HG02938 (cell line): ENCODE measurements at regions not wholly inside any gene's neighbourhood (a gene's known extent, or its start where the extent isn't known, plus 50 kb on each side); places are given as distances from the start of the nearest gene placed in this dataset.
"Not testable (repeated sequence)": the region's sequence is repeated elsewhere in the genome, so short reads cannot be mapped to it uniquely, and the experiment has no call there.

Source experiments
- ATAC-seq: cut with Tn5 transposase; IDR thresholded peaks from one replicate; pipeline ENCODE4 v1.9.1; 2021; ENCODE audit warnings: mild to moderate bottlenecking, moderate library complexity; ENCODE audit not compliant: unreplicated experiment

DNA sequence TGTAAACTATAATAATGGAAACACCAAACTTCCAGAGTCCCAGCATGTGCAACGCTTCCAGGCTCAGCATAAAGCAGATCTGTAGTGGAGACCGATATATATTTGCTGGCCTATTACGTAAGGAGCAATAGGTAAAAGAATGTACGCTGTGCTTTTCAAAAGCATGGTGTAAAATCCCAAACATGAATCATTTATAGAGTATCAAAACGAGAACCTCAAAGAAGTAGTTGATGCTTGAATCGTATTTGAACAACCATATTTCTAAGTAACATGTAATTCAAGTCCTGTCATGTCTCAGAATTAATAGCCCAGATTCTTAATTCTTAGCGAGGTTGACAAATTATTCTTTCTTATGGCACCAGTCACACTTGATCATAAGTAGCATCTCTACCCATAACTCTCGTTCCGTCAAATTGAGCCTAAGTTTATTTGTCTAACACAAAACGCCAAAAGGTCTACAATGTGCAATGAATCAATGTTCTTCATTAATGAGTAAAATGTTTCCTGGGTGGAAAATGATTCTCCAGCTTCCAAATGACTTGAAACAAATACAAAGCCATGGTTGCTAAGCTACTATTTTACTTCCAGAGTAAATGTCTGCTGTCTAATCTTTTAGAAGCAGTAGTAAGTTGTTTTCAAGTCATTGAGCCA is 811.5 kb upstream of the FRG1 start:
- no peak for ATAC-seq

DNA sequence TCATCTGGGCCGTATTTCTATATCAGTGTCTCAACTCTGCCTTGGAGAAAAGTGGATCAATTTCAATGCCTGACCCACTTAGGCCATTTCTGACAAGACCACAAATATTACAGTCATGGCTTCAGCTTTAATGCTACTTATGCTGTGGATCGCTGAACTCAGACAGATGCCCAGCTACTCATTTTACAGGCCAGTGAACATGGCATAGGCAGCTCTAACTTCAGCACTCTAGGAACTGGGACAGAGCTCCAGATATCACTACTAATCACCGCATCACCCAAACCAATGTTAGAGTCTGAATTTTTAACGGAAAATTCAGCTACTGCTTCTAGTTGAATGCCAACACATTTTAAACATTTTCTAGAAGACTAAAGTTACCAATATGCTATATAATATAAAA is 809.6 kb upstream of the FRG1 start:
- ATAC-seq = no peak

DNA sequence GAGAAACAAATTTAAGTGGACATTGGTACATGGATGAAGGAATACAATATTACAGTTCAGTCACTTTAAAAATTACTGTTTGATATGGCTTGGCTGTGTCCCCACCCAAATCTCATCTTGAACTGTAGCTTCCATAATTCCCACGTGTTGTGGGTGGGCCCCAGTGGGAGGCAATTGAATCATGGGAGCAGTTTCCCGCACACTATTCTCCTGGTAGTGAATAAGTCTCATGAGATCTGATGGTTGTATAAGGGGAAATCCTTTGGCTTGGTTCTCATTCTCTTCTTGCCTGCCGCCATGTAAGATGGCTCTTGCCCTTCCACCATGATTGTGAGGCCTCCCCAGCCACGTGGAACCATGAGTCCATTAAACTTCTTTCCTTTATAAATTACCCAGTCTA is 804.2 kb upstream of the FRG1 start:
- no peak for ATAC-seq

DNA sequence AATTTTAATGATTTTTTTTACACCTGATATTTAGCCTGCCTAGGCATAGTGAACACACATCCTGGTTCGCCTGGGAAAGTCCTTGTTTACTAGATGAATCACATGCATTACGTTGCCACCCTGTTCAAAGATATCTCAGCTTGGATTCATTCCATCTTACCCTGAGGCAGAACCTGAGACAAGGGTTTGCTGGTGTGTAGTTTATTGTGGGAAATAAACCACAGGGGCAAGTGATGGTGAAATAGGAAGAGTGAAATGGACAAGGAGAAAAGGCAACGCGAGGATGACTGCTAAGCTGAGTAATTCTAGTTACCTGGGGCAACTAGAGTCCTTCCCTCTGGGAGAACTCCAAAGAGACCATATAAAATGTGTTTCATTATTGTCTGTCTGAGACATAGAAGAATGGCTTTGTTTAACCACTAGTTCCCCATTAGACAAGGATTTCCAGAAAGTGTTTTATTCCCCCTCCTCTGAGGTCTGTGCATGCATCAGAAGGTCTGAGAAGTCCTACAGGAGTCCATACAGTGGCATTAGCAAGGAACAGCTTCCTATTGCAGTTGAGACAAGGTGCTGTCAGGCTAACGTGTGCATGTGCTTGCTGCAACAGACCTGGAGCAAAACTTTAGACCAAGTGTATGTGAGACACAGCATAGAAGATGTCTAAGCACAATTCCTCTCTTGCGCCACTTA is 797.3 kb upstream of the FRG1 start:
- no peak for ATAC-seq

DNA sequence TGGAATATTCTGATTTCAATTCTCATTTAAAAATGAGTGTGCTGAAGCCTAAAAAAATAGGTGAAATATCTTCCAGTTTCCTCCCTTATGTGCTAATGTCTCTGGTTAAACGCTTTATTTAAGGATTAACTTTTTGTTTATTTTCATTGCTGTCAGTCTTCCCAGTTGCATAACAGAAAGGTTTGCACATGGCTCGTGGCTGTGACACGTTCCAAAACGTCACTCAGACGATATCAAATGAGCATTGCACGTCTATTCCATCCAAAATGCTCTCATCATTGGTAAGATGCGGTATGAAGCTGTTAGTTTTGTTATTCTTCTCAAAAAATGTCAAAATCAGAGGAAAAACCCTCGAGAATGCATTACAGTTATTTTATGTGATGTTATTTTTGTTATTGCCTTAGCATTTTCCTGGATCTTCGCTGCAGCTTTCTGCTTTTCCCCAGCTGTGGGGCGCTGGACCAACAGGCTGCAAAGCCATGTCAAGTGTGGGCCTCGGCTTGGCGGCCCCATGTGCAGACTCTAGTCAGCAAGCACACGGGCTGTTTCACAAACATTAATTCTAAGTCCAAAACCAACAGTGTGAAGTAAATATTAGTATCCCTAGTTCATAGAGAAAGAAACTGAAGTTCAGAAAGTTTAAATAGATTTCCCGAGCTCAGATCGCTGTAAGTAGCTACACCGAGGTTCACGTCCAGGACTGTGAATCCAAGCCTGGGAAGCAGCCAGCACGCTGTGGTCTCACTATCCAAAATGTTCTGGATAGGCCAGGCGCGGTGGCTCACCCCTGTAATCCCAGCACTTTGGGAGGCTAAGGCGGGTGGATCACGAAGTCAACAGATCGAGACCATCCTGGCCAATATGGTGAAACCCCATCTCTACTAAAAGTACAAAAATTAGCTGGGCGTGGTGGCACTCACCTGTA is 793.4 kb upstream of the FRG1 start:
- no peak for ATAC-seq

DNA sequence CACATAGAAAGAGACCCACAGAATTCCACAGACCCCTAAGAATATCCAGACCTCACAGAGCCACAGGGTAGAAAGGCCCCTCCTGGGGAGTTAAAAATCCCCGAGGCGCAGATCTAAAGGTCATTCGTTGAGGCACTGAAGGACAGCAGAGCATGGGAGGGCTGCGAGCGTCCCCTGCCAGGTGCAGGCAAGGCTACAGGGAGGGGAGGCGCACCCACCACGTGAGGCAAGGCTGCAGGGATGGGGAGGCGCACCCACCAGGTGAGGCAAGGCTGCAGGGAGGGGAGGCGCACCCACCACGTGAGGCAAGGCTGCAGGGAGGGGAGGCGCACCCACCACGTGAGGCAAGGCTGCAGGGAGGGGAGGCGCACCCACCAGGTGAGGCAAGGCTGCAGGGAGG is 785.6 kb upstream of the FRG1 start:
- not testable (repeated sequence) for ATAC-seq

DNA sequence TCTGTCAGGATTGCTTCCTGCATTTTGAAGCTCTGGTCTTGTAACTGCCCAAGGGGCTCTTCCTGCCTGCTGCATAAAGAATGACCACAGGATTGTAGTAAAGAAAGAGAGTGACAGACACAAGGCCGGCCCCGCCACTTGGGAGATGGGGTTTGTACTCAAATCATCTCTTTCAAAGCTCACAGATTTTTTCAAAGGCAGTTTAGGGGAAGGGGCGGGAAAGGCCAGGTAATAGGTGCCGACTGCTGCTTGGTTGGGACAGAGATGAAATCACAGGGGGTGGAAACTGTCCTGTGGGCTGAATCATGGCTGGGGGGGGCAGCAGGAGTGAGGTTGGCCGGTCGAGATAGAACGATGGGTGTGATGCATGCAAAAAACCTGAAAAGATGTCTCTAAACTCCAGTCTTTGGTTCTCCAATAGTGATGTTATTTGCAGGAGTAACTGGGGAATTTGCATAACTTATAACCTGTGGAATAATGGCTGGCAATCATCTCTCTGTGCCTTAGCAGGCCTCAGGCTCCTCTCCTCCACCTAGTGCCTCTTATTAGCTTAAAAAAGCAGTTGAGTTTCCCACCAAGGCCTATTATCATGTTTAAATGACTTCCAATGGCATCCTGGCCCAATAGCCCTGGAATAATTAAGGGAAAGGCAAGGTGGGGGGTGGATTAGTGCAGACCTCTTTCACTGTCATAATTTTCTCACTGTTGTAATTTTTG is 778.4 kb upstream of the FRG1 start:
- no peak for ATAC-seq

DNA sequence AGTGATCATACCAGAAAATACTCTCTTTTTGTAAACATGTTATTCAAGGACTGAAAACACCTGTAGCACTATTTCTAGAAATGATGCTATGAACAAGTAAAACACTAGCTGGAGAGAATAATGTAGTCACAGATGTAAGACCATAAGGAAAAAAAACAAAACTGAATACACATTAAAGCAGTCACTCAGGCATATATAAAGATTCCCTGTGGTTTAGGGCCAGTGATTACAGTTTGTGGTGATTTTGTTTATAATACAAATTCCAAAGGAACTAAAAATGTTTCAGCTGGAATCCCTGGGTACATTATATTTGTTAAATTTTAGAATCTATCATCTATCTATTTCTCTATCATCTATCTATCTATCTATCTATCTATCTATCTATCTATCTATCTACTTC is 777.8 kb upstream of the FRG1 start:
- no peak for ATAC-seq

DNA sequence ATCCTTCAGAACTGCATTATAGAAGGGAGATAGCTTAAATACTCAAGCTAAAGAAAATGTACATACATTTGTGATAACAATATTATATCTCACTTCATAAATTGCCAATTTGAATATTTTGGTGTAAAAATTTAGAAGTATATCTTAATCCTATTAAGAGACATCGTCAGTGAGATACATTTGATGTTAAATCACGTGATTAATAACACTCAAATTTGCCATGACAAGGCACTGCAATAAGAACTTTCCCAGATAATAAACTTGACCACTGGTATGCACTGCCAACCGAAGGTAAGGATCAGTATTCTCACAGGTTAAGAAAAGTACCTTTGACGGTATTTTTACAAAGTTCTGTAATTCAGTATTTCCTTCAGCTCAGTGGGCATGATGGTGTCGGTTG is 764.7 kb upstream of the FRG1 start:
- no peak for ATAC-seq

DNA sequence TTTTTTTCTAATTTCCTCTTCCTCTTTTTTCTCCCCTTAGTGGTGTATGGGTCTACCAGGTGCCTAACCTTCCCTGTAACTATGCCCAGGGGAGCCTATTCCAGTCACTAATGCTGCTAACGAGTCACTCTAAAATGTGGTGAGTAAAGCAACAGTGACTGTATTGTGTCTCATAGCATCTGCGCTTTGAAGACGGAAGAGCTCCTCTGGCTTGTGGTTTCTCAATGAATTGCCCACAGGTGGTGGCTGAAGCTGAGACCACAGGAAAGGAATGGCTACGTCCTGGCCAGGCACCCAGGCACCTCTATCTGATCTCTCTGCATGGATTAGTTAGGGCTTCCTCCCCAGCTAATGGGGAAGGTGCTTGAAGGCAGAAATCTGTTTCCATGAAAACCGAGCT is 763.5 kb upstream of the FRG1 start:
- no peak for ATAC-seq

DNA sequence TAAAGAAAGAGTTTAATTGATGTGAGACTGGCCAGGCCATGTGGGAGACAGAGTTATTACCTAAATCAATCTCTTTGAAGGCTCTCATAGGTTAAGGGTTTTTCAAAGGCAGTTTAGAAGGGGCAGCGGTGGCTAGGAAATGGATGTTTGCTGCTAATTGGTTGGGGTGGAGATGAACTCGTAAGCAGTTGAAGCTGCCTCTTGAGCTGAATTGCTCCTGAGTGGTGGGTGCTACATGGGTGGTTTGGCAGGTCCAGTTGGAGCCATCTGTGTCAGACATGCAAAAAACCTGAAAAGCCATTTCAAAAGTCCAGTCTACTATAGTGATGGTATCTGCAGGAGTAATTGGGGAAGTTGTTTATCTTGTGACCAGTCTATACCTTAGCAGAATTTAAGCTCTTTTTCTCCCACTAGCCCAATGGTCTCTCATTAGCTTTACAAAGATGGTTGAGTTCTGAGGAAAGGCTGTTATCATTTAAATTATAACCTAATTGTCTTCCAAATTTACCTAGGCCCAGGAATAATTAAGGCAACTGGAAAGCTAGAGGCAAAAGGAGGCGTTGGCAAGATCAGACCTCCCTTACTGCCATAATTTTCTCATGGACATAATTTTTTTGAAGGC is 762.4 kb upstream of the FRG1 start:
- no peak for ATAC-seq

DNA sequence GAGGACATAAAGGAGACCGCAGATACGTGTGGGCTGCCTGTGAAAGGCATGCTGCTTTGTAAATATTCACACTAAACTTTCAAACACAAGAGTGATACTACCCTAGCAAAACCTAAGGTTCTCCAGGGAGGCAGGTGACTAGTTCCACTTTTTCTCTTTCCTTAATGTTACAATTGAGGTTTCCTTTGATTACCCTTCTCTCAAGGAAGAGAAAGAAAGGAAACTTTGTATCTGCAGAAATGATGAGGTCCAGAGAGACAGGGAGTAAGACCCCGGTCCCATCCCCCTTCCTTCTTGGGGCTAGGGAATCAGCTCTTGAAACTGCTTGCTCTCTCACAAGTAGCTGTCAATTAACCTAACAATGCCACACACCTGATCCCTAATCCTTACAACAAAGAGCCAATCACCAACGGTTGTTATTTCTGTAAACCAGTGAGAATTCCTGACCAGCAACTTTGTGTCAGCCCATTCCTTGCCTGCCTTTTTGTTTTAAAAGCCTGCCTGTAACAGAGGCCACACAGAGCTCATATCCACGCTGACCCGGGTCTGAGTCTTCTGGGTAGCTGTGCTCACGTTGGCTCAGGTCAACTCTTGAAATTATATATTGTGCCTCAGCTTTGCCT is 754.8 kb upstream of the FRG1 start:
- ATAC-seq = no peak

DNA sequence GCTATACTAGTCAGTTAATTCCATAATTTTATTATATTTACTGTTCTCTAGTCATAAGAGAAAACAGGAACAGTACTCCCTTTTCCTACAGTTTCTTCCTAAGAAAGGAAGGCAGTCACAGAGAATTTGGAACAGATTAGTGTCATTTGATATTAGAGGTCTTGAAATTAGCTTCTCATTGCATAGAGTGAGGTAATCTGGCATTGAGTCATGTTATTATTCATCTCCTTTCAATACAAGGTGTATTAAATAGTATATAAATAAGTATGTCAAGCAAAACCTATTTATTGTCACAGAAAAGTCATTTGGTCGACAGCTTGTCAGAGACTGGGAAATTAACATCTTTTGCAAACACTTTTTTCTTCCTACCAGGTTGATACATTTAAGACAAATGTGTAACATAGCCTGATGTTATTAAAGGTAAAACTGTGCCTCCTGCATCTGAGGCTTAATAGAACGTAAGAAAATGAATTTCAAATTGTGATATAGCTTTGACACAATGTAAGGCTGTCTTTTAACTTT is 753.1 kb upstream of the FRG1 start:
- no peak for ATAC-seq

DNA sequence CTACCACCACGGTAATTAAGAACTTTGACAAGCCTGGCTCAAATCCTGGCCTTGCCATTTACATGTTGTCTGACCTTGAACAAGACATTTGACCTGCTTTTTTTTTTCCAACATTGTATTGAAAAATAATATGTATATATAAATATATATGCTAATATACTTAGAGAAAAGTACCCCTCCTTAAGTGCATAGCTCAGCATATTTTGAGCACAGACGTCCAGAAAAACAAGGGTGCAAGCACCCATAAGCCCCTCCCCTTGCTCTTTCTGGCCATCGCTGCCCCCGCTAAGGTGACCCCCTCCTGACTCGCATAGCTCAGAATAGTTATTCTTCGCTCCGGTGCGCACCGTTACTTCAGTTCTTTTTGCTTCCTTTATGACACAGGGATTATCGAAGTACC is 742.0 kb upstream of the FRG1 start:
- no peak for ATAC-seq

DNA sequence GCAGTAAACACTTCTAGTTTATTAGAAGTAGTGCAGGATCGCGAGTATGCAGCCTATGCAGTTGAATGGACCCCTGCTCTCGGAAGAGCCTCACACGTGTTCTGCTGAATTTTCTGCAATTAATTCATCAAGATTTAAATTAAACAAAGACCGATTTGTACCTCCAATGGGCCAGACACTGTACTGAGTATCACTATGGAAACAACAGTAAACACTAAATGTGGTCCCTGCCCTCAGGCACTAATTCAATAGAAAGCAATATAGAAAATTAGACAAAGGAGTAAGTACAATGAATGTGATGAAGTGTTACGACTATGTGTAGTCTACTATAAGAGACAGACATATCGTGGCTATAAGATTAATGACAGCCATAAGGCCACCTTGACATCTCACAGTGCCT is 740.3 kb upstream of the FRG1 start:
- ATAC-seq = no peak

DNA sequence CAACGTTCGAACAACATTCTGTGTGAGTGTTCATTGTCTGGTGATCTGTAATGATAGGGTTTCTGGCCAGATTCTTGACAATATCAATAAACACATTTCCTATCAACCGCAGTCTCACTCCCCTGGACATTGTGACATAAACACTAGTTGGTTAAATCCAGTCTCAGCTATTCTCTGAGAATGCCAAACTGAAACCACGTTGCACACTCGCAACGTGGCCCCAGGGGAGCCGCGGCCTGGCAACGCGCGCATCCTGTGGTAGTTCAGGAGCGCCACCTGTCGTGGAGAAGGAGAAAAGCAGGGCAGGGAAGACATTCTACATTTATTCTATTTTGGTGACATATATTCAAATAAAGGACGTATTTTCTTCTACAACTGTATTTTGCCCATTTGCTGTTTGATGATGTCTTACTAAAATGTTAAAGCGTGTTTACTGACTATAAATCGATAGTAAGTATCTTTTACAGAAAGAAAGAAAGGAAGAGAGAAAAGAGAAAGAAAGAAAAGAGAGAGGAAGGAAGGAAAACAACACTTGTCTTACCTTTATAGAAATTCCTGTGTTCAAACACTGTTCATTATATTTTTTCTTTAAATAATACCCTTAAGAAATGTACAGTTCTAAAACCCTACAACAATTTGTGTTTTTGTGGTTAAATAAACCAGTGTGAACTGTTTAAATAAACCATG is 738.3 kb upstream of the FRG1 start:
- ATAC-seq = no peak

DNA sequence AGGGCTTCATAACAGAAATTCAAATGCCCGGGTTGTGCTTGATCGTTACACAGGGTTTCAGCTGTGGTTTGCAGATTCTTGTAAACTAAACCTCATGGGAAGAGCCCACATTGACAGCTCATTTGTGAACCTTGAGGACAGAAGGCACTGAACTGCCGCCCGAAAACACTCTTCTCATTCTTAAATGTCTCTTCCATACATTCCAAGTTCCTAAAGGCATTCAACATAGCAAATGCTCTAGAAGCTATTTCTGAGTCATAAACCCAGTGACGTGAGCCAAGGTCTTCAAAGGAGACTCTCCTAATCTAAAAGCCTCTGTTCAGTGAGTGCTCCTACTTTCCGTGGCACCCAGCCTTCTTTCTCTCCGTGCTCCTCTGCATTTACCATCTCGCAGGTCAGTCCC is 737.8 kb upstream of the FRG1 start:
- ATAC-seq = no peak

DNA sequence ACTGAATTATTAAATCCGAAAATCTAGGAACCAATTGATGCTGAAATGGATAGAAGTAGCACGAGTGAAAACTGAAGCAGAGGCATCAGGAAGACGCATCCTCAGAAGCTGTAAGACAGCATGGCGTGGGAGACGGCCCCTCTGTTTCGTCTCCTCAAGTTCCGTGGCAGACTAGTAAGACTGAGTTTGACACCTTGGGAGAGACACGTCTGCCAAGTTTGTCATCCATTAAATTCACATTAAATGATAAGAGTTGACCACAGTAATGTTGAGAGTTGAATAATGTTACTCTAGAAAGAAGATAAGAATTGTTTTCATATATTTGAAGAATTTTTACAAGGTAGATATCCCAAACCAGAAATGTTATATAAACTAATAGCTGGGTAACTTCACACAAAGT is 736.1 kb upstream of the FRG1 start:
- ATAC-seq = no peak

DNA sequence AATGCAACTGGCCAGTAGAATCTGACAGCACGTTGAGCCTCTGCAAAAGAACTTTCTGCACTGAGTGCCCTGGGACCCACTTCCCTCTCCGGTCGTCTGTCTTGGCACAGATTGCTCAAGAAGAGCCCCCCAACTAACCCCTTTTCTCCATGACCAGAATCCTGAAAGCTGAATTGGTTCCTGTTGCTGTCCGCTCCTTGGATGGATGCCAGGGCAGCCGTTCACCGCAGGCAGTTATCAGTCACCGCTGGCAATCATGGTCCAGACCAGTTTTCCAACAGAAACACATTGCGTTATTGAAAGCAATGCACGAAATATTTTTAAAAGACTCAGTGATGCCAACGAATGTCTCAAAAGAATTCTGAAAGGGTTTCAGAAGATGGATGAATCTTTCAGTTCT is 733.7 kb upstream of the FRG1 start:
- ATAC-seq = no peak

DNA sequence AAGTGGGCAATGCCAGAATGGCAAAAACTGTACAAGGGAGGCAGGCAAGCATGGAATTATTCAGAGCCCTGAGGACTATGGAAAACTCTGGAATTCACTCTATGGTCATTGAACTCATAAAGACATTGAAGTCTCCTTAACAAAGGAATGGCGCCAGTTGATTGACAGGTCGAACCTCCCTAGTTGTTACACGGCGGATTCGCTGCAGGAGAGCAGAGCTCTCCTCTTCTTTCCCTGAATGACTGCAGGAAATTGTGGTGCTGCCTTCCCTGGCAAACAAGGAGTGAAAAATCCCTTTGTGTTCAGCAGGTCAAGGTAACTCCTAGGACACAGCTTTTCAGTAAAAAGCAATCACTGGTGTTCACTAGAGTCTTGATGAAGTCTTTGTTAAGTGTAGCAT is 732.8 kb upstream of the FRG1 start:
- ATAC-seq = no peak
